ENCODE measurements at regions not wholly inside any gene's neighbourhood (a gene's known extent, or its start where the extent isn't known, plus 50 kb on each side); places are given as distances from the start of the nearest gene placed in this dataset.

- TF ChIP-seq, protein P1, sequence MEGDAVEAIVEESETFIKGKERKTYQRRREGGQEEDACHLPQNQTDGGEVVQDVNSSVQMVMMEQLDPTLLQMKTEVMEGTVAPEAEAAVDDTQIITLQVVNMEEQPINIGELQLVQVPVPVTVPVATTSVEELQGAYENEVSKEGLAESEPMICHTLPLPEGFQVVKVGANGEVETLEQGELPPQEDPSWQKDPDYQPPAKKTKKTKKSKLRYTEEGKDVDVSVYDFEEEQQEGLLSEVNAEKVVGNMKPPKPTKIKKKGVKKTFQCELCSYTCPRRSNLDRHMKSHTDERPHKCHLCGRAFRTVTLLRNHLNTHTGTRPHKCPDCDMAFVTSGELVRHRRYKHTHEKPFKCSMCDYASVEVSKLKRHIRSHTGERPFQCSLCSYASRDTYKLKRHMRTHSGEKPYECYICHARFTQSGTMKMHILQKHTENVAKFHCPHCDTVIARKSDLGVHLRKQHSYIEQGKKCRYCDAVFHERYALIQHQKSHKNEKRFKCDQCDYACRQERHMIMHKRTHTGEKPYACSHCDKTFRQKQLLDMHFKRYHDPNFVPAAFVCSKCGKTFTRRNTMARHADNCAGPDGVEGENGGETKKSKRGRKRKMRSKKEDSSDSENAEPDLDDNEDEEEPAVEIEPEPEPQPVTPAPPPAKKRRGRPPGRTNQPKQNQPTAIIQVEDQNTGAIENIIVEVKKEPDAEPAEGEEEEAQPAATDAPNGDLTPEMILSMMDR (IDR thresholded peaks at IDR 0.05), result no peak
- H3K36me3 ChIP-seq, result no peaks in the 10 kb centered on the region
- peaks cover 18% of the 10 kb centered on the region for H3K27me3 ChIP-seq
- no peak overlapping the region for H3K27ac ChIP-seq
- no peaks in the 10 kb centered on the region for H3K4me1 ChIP-seq (ENCODE audit: control insufficient read depth in 1 of 2, insufficient read depth in 1 of 2, low read depth in 1 of 2, low read length in 1 of 2)
- H3K9me3 ChIP-seq, result no peaks in the 10 kb centered on the region
- H3K4me3 ChIP-seq (ENCODE audit: low read depth in 1 of 2, low read length in 1 of 2), result no peak overlapping the region
Measured at GRCh38 chr15:68501616-68502015, 69.7 kb upstream of the ITGA11 start.

GRCh38 chr15:68502398-68502901, 70.5 kb upstream of the ITGA11 start:
- H3K9me3 ChIP-seq, result no peaks in the 10 kb centered on the region
- no peaks in the 10 kb centered on the region for H3K4me1 ChIP-seq (ENCODE audit: control insufficient read depth in 1 of 2, insufficient read depth in 1 of 2, low read depth in 1 of 2, low read length in 1 of 2)
- no peak overlapping the region for H3K27ac ChIP-seq
- no peaks in the 10 kb centered on the region for H3K36me3 ChIP-seq
- peaks cover 18% of the 10 kb centered on the region for H3K27me3 ChIP-seq
- TF ChIP-seq, protein P1 (IDR thresholded peaks at IDR 0.05), result no peak
- no peak overlapping the region for H3K4me3 ChIP-seq (ENCODE audit: low read depth in 1 of 2, low read length in 1 of 2)

- Histone ChIP-seq H3K4me3 (ENCODE audit: low read depth in 1 of 2, low read length in 1 of 2) (no peak overlapping the region), H3K36me3 (no peaks in the 10 kb centered on the region), H3K27me3 (peaks cover 18% of the 10 kb centered on the region), H3K9me3 (no peaks in the 10 kb centered on the region), H3K4me1 (ENCODE audit: control insufficient read depth in 1 of 2, insufficient read depth in 1 of 2, low read depth in 1 of 2, low read length in 1 of 2) (no peaks in the 10 kb centered on the region), H3K27ac (no peak overlapping the region)
- TF ChIP-seq, protein P1 (IDR thresholded peaks at IDR 0.05), result no peak
Measured at GRCh38 chr15:68503213-68503612, 71.2 kb upstream of the ITGA11 start.

- TF ChIP-seq, protein P1 (IDR thresholded peaks at IDR 0.05), result no peak
- Histone ChIP-seq H3K9me3 (no peaks in the 10 kb centered on the region), H3K36me3 (no peaks in the 10 kb centered on the region), H3K4me1 (ENCODE audit: control insufficient read depth in 1 of 2, insufficient read depth in 1 of 2, low read depth in 1 of 2, low read length in 1 of 2) (no peaks in the 10 kb centered on the region), H3K27ac (no peak overlapping the region), H3K27me3 (peaks cover 18% of the 10 kb centered on the region), H3K4me3 (ENCODE audit: low read depth in 1 of 2, low read length in 1 of 2) (no peak overlapping the region)
Measured at GRCh38 chr15:68503791-68504680, 72.1 kb upstream of the ITGA11 start.

- no peaks in the 10 kb centered on the region for H3K9me3 ChIP-seq
- TF ChIP-seq, protein P1 (IDR thresholded peaks at IDR 0.05), result no peak
- peaks cover 18% of the 10 kb centered on the region for H3K27me3 ChIP-seq
- H3K27ac ChIP-seq, result no peak overlapping the region
- no peaks in the 10 kb centered on the region for H3K4me1 ChIP-seq (ENCODE audit: control insufficient read depth in 1 of 2, insufficient read depth in 1 of 2, low read depth in 1 of 2, low read length in 1 of 2)
- H3K4me3 ChIP-seq (ENCODE audit: low read depth in 1 of 2, low read length in 1 of 2), result no peak overlapping the region
- H3K36me3 ChIP-seq, result no peaks in the 10 kb centered on the region
Measured at GRCh38 chr15:68504681-68505170, 72.8 kb upstream of the ITGA11 start.

All from neutrophil (primary cell).